NOMO-1 (cell line): ENCODE measurements at regions not wholly inside any gene's neighbourhood (a gene's known extent, or its start where the extent isn't known, plus 50 kb on each side); places are given as distances from the start of the nearest gene placed in this dataset.

Experiments used
- DNase-seq, 2 experiments: peaks; one replicate each; lab custom pipeline; 2025; ENCODE audit not compliant: unreplicated experiment in 2 of 2; lab: John Stamatoyannopoulos, UW

GRCh38 chr1:168913711-168914463 lies 184.9 kb upstream of the DPT start:
- DNase-seq = no peak

DNA sequence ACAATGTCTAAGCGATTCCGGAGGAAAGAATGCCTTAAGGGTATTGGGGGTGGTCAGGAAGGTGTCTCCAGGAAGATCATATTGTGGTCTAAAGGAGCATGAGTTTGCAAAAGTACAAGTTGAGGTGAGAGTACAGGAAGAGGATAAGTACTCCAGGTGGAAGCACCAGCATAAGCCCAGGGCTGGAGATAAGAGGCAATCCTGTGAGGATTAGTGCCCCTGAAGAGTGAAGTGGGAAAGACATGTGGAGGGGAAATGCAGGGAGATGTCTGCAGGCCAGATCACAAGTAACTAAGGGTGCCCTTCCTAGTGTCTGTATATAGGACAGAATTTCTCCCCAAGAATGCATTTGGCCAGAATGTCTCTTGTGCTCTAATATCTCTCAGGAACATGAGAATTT lies 188.3 kb upstream of the DPT start:
- no peak for DNase-seq

DNA sequence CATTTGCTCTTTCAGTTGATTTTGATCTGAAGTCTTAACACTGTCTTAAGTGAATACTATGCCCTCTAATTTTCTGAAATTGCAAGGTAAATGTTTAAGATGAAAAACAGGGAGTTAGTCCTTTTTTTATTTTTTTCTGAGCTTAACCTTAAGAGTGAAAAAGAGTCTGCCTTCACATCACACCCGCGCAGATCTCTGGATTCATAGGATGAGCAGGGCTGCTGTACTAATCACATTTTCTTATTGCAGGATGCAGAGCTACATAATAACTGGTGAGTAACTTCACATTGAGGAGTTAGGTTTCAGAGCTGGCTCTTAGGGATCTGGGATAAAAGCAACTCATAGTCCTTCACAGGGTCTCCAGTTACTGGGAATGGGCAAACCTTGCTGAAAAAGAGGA lies 188.7 kb upstream of the ATP1B1 start:
- DNase-seq = no peak

- no peak for DNase-seq
Observed at GRCh38 chr1:168918860-168919741, 187.4 kb upstream of the ATP1B1 start.

DNA sequence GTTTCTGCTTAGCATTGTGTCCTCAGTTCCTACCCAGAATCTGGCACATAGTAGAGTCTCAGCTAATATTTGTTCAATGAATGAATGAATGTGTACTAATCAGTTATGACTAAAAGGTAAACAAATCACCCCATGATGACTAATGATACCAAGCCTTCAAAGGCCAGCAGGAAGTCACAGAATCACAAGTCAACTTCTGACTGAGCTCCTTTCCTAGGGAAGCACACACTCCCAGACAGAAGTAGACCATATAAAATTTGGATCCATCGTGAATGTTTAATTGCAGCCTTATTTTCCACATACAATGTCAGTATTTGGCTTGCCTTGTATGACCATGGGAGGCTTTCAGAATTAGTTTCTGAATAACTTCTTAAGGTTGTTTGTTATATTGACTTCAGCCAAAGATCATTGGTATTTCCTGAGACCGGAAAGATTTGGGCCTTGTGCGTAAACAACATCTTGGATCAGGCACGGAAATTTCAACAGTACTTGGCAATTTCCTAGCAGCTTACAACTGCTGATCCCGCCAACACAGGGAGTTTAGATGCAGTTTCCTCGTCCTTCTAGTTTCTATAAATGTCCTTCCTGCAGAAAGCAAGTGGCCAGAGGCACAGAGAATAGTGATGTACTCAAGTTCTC lies 185.9 kb upstream of the ATP1B1 start:
- DNase-seq = no peak

DNA sequence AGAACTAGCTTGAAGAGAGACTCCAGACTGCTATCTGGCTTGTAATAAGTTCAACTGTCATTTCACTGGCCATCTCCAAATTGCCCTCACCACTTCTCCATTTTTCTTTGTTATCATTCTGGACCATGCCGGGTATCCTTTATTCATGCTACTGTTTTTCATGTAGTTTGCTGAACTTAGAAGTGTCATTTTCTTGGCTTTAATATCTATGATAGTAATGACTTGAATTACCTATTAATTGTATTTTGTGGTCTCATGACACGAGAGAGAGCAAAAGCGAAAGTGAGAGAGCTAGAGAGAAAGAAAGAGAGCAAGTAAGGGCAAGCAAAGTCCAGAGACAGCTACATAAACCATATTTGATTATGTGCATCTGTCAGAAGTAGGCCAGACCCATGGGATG lies 184.9 kb upstream of the ATP1B1 start:
- no peak for DNase-seq

GRCh38 chr1:168923521-168924136 lies 182.9 kb upstream of the ATP1B1 start:
- DNase-seq = no peak

DNA sequence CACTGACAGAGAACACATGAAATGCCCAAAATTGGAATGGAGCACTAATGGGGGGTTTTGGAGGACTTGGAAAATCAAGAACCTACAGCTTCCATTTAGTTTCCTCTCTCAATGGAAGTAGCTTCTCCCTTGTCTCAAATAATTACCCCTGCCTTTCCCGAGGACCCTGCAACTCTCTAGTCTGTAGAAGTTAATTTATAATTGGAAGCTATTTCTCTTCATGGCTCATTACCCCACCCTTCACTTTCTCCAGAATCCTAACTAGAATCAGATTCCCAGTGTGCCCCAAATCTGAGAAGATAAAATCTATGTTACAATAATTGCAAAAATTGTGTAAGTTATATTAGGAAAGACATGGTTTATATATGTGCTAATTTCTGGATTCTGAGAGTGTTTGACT lies 181.5 kb upstream of the ATP1B1 start:
- no peak for DNase-seq

- DNase-seq = no peak
Observed at GRCh38 chr1:168926236-168926635, 180.3 kb upstream of the ATP1B1 start.

DNA sequence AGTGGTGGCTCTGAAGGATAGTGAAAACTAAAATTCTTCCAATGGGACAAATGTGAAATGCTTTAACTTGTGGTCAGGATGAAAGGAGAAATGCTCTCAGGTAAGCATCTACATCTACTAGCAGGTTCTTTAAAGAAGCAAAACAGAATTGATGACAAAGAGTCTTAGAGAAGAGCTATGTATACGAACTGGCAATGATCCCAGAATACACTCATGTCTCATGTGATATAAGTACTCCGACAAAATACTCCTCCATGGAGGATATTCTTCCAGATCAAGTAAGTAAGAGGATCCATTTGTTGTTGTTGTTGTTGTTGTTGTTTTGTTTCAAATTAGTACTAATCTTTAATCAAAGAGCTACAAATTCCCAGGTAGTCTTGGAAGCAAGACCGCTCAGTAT lies 174.0 kb upstream of the ATP1B1 start:
- no peak for DNase-seq

DNA sequence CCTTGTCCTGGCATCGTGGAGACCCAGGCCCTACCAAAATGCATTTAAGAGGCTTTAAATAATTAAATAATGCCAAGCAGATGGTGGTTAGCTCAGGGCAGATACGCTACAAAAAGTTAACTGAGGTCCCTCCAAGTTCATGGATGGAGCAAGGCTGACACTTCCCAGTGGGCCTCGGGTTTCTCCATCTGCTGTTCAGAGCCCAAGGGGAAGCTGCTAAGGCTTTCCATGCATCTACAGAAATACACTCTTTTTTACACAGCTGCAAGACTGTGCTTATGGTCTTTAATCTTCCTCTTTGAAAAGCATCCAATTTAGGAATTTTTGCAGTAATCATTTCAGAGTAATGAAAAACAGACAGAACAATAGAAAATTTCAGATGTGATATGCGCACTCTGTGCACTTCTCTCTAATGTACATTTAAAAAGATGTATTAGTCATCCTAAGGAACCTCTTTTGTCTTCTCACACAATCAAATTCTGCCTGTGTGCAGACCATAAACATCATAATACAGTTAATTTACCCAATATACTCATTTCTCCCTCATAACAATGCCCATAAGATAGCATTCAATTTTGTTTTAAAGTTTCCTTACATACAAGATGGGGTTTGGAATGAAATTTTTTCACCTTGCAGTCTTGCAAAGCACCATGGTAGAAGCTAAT lies 173.2 kb upstream of the ATP1B1 start:
- no peak for DNase-seq

GRCh38 chr1:168939110-168939946 lies 167.2 kb upstream of the ATP1B1 start:
- no peak for DNase-seq

DNA sequence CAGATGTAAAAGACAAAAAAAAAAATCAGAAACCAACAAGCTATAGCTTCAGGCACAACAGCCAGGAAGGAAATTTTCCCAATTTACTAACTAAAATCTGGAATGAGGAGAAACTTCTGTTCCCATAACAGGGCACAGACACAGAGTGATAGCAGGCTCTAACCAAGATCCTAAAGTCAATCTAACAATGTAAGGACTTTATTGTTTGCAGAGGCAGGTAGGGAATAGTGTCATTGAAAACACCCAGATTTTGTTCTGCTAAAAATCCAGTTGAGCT lies 166.6 kb upstream of the ATP1B1 start:
- no peak for DNase-seq

GRCh38 chr1:168941640-168942039 lies 164.8 kb upstream of the ATP1B1 start:
- no peak for DNase-seq

DNA sequence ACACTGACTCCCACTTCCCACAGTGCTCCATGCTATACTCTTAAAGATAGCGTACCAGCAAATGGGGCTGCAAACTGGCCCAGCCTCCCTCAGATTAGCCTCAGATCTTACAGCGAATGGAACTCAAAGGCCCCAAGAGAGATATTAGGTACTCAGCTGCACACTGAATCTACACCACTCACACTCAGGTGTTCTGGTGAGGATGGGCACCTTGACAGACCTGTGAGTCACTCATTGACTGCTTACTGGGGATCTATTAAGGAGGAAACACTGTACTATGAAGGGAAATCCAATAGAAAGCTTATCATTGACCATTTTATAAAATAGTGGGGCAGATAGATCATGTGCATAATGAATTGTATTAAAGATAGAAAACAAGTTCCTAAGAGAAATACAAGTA lies 164.3 kb upstream of the ATP1B1 start:
- no peak for DNase-seq

- DNase-seq = no peak
Observed at GRCh38 chr1:168945870-168946269, 160.6 kb upstream of the ATP1B1 start.

GRCh38 chr1:168947041-168947440 lies 159.4 kb upstream of the ATP1B1 start:
- DNase-seq = no peak

DNA sequence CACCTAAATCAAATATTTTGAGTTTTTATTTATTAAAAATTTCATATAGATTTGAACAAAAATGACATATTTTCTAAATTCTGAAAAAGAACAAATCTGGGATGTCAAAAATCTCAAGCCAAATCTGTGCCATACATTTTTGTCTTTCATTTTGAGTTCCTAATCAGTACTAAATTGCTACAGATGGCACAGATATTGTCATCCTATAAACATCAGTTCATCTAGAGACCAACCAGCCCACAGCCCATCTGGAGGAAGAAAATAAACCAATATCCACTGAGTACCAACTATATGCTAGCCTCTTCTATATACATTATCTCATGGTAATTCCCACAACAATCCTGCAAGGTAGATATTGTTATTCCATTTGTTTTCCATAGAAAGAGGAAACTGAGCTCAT lies 156.8 kb upstream of the ATP1B1 start:
- no peak for DNase-seq

DNA sequence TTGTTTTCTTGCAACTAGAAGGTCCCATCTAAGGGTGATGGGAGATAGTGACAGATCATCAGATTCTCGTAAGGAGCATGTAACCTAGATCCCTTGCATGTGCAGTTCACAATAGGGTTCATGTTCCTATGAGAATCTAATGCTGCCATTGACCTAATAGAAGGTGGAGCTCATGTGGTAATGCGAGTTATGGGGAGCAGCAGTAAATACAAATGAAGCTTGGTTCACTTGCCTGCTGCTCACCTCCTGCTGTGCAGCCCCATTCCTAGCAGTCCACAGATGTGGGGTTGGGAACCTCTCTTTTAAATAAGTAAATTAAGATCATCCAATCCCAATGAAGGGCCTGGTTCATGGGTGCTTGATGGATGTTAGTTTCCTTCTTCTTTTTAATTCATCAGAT lies 148.7 kb upstream of the ATP1B1 start:
- no peak for DNase-seq
